ENCODE measurements at regions not wholly inside any gene's neighbourhood (a gene's known extent, or its start where the extent isn't known, plus 50 kb on each side); places are given as distances from the start of the nearest gene placed in this dataset.

DNA sequence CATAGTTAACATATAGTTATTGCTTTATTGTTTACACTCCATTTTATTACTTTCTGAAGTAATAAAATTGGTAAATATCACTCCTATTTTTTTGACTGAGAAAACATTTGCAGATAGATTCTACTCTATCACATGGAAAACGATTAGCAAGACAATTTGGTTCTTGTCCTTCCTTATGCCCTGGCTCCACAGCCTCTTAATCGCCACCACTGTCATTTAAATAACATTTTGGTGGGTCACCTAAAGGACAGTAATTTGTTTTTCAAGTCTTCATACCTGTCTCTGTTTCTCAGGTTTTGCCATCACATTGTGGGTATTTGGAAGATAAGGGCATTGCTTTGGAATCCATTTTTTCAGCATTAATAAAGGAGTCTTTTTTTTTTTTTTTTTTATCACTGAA, 521.5 kb upstream of the IRAK1BP1 start:
- TF ChIP-seq BHLHE40 (IDR thresholded peaks at IDR 0.05; ENCODE audit: low read depth, low read length) (no peak), POLR2A (IDR thresholded peaks at IDR 0.05; ENCODE audit: low read depth, low read length) (no peak), MAZ (IDR thresholded peaks at IDR 0.05; ENCODE audit: borderline replicate concordance, low read depth, low read length) (no peak), RCOR1 (IDR thresholded peaks at IDR 0.05; ENCODE audit: insufficient replicate concordance, low read length) (no peak), MXI1 (IDR thresholded peaks at IDR 0.05; ENCODE audit: borderline replicate concordance, low read depth, low read length) (no peak), FOS (IDR thresholded peaks at IDR 0.05; ENCODE audit: low read depth, low read length) (no peak), CEBPB (IDR thresholded peaks at IDR 0.05; ENCODE audit: low read depth, low read length) (no peak), RFX5 (IDR thresholded peaks at IDR 0.05; ENCODE audit: low read depth, low read length) (no peak), NFE2L2 (IDR thresholded peaks at IDR 0.05; ENCODE audit: low read depth, low read length) (no peak)
- TF ChIP-seq, protein P1, sequence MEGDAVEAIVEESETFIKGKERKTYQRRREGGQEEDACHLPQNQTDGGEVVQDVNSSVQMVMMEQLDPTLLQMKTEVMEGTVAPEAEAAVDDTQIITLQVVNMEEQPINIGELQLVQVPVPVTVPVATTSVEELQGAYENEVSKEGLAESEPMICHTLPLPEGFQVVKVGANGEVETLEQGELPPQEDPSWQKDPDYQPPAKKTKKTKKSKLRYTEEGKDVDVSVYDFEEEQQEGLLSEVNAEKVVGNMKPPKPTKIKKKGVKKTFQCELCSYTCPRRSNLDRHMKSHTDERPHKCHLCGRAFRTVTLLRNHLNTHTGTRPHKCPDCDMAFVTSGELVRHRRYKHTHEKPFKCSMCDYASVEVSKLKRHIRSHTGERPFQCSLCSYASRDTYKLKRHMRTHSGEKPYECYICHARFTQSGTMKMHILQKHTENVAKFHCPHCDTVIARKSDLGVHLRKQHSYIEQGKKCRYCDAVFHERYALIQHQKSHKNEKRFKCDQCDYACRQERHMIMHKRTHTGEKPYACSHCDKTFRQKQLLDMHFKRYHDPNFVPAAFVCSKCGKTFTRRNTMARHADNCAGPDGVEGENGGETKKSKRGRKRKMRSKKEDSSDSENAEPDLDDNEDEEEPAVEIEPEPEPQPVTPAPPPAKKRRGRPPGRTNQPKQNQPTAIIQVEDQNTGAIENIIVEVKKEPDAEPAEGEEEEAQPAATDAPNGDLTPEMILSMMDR (conservative IDR thresholded peaks at IDR 0.05; ENCODE audit: low read depth, low read length), result no peak
- TF ChIP-seq, protein P2, sequence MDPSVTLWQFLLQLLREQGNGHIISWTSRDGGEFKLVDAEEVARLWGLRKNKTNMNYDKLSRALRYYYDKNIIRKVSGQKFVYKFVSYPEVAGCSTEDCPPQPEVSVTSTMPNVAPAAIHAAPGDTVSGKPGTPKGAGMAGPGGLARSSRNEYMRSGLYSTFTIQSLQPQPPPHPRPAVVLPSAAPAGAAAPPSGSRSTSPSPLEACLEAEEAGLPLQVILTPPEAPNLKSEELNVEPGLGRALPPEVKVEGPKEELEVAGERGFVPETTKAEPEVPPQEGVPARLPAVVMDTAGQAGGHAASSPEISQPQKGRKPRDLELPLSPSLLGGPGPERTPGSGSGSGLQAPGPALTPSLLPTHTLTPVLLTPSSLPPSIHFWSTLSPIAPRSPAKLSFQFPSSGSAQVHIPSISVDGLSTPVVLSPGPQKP (IDR thresholded peaks at IDR 0.05; ENCODE audit: borderline replicate concordance, low read depth, low read length), result no peak
- TF ChIP-seq, protein P3, sequence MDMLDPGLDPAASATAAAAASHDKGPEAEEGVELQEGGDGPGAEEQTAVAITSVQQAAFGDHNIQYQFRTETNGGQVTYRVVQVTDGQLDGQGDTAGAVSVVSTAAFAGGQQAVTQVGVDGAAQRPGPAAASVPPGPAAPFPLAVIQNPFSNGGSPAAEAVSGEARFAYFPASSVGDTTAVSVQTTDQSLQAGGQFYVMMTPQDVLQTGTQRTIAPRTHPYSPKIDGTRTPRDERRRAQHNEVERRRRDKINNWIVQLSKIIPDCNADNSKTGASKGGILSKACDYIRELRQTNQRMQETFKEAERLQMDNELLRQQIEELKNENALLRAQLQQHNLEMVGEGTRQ (IDR thresholded peaks at IDR 0.05; ENCODE audit: low read depth, low read length), result no peak

Data from IMR-90 (cell line).